GM21786 (cell line): ENCODE measurements at regions not wholly inside any gene's neighbourhood (a gene's known extent, or its start where the extent isn't known, plus 50 kb on each side); places are given as distances from the start of the nearest gene placed in this dataset.

ENCODE experiments used
- ATAC-seq: cut with Tn5 transposase; IDR thresholded peaks from one replicate; pipeline ENCODE4 v1.9.1; 2021; ENCODE audit not compliant: unreplicated experiment

DNA sequence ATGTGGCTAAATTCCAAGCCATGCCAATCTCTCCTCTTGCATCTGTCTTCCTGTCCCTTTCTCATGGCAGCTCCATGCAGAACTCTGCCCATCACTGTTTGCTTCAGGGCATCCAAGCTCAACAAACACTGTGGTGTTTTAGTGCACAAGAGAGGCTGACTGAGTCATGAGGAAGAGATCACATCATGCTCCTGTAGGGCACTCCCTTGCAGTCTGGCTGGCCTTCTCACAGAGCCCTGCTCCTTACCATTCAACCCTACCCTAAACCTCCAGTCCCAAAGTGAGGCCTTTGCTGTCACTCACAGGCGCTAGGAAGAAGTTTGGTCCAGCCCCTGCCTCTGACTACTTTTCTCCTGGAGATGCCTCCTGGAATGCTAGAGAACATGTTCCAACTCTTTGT lies 194.0 kb downstream of the LRATD1 start:
- ATAC-seq: no peak

DNA sequence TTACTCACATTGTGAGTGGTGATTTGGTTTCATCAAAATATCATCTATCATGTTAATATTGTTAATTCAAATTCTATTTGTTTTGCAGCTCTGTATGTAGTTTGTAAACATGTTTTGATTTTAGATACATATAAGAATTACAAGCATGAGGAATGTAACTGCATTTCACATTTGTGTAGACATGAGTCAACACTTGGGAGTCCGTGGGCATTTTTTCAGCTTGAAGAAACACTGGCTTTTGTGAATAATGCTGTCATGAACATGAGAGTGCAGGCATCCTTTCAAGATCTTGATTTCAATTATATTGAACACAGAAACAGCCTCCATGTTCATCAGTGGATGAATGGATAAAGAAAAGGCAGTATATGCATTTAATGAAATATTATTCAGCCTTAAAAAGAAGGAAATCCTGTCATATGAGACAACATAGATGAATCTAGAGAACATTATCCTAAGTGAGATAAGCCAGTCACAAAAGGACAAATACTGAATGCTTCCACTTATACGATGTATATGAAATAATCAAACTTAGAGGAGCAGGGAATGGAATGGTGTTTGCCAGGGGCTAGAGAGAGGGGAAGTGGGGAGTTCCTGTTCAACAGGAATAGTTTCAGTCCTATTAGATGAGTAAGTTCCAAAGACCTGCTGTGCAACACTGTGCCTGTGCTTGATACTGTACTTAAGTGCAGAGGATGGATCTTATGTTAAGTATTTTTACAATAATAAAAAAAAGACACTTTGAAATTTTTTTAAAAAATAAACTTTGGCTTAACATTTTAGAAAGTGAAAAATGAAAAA lies 194.9 kb downstream of the LRATD1 start:
- ATAC-seq: no peak

DNA sequence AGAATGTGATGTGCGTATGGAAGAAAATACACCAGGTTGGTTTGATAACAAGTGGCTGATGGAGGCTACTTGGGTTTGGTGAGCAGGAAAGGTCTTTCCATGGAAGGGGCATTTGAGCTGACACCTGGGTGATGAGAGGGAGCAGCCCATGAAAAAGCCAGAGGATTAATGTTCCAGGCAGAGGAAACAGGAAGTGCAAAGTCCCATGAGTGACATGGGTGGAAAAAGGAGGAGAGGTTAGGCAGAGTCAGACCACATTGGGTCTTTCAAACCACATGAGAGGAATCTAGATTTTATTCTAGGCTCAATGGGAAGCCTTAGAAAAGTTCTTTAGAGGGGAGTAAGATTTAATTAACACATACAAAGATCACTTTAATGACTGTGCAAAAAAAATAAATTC lies 195.7 kb downstream of the LRATD1 start:
- no peak for ATAC-seq

DNA sequence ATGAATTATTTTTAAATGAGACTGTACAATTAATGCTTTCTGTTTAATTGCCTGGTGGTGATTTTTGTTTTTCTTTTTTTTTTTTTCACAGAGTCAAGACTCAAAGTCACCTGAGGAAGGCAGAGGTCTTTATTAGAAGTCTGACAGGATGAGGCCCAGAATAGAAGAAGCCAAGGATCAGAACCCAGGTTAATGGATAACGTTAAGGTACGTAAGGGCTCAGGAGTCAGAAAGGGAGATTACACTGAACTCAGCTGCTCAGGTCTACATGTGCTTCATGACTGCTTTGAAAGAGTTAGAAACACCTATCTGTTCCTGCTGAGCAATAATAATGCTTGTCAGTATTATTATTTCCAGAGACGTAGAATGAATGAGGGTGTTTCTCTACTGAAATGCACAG lies 196.5 kb downstream of the LRATD1 start:
- ATAC-seq: no peak

DNA sequence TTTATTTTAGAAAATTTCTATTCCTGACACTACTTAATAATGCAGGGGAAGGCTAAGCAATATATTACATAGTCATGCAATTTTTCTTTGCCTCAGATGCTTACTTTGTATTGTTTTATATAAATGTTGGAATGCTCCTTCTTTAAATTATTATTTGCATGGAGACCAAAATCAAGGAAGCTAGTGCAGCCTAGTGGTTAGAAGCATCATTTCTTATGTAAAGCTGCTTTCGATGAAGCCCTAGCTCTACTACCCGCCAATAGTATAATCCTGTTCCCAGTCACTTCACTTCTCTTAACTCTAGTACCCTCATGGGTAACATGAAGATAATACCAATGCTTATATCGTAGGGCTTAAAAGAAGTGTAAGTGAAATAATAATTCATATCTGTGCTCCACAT lies 198.9 kb downstream of the LRATD1 start:
- ATAC-seq: no peak

DNA sequence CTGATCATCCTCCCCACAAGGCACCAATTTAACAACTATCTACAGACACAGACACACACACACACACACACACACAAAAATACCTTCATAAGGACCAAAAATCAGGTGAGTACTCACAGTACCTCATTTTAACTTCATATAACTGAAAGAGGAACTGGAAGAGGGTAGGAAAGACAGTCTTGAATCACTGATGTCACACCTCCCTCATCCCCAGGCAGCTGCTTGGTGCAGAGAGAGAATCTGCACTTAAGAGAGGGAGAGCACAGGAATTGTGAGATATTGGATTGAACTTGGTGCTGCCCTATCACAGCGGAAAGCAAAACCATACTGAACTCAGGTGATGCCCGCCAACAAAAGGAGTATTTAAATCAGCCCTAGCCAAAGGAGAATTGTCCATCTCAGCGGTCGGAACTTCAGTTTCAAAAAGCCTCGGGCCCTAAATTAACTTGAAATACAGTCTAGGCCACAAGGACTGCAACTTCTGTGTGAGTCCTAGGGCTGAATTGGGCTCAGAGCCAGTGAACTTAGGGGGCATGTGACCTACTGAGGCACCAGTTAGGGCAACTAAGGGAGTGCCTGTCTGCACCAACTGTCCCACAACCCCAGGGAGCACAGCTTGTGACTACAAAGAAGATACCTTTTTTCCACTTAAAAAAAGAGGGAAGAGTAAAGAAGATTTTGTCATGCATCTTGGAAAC lies 211.1 kb downstream of the LRATD1 start:
- ATAC-seq: peak; percentile 81

DNA sequence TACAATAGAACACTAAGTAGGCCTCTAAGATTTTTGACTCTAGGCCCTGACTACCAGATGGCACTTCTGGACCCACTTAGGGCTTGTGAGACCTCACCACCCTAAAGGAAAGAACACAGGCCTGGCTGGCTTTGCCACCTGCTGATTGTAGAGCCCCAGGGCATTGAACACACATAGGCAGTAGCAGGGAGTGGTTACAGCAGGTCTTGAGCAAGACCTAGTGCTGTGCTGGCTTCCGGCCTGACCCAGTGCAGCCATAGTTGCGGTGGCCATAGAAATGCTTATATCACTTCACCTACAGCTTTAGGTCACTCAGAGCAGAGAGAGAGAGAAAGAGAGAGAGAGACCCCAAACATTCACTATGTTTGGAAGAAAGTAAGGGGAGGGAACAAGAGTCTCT lies 223.2 kb downstream of the LRATD1 start:
- ATAC-seq: no peak

DNA sequence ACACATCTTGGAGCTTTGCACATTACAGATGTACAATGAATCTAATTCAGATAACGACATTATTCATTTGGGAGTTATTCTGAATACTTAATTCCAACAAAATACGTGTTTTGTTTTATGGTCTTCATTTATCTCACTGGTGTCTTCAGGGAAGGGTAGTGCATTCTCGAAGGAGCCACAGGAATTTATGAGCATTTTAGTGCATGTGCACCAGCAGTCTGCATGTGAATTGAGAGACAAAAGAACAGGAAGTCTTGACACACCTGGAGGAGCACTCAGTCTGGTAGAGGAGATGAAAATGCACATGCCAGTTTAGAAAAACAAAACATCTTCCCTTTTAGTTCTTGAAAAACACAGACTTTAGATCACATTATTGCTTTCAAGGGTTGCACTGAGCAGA lies 228.7 kb downstream of the LRATD1 start:
- ATAC-seq: peak; percentile 32

DNA sequence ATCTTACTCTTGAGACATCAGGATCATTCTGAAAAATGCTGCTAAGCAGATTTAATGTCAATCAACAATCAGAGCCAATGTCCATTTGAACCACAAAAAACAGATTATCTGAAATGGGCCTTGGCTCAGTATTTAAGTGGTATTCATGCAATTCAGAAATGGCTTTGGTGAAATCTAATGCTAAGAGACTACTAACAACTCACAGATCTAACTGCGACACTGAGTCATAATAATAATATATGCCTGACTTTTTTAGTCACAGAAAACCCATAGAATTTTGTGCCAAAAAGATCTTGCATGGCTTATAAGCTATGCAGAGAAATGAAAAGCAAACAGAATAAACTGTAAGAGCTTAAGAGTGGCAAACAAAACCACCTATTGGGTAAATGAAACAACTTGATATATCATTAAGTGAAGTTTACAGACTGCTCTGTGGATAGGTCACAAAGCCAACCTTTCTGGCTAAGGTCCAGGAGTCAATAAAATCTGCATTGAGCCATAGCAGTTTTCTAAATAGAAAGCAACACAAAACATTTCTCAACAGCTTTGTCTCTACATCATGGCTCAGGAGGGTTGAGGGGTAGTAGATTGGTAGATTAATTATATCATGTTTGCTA lies 234.3 kb downstream of the LRATD1 start:
- ATAC-seq: no peak

DNA sequence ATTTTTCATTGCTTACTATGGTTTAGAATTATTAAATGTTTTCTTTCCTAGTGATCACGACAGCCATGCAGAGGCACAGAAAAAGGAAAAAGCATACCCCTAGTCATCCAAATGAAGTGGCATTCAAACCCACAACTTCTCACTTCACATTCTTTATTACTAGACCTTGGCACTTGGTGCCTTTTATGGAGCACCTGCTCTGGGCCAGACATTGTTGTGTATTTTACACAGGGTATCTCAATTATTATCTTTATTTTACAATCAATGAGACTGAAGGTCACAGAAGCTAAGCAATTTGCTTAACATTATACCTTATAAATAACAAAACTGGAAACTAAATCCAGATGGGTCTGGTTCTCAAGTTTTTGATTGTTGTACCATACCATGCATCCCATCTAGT lies 235.3 kb downstream of the LRATD1 start:
- no peak for ATAC-seq

DNA sequence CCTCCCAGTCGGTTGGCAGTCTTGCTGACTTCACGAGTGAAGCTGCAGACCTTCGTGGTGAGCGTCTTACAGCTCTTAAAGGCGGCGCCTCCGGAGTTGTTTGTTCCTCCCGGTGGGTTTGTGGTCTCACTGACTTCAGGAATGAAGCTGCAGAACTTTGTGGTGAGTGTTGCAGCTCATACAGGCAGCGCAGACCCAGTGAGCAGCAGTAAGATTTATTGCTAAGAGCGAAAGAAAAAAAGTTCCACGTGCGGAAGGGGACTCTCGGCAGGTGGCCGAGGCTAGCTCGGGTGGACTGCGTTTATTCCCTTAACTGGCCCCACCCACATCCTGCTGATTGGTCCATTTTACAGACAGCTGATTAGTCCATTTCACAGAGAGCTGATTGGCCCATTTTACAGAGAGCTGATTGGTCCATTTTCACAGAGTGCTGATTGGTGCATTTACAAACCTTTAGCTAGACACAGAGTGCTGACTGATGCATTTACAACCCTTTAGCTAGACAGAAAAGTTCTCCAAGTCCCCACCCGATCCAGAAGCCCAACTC lies 240.3 kb downstream of the LRATD1 start:
- no peak for ATAC-seq

DNA sequence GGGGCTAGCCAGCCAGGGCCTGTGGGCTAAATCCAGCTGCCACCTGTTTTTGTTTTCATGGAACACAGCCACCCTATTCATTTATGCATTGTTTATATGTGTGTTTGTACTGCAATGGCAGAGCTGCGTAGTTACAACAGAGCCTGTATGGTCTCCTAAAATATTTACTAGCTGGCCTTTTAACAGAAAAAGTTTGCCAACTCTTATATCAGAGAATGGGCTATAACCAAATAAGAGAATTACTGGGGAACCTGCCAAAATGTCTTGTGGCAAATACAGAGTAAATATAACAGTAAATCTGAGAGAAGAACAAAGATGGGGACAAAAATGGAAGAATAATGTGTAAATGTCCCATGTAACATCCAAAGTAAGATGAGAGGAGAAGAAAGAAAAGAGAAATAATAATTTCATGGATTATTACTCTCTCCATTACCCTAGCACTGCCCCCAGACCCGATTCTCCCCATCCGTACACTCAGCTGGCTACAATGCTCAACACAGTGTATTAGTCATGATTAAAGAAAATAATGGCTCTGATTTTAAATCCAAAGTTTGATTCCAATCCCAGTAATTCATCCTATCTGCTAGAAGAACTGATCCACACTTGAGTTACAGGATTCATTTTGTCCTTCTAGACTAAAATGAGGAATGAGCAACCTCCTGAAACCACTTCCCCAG lies 249.3 kb downstream of the LRATD1 start:
- ATAC-seq: no peak

DNA sequence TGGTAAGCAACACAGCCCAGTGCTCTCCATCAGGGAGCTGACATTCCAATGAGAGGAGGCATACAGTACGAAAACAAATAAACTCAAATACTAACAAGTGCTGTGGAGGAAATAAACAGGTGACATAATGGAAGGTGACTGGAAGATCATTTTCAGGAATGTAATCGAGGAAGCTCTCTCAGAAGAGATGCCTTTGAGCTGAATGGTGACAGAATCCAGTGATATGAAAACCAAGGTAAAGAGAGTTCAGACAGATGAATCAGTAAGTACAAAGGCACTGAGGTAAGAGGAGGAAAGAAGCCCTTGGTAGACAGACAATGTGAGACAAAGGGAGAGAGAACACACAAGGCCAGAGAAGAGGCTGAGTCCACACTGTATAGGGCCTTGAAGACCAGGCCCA lies 252.1 kb downstream of the LRATD1 start:
- ATAC-seq: no peak

DNA sequence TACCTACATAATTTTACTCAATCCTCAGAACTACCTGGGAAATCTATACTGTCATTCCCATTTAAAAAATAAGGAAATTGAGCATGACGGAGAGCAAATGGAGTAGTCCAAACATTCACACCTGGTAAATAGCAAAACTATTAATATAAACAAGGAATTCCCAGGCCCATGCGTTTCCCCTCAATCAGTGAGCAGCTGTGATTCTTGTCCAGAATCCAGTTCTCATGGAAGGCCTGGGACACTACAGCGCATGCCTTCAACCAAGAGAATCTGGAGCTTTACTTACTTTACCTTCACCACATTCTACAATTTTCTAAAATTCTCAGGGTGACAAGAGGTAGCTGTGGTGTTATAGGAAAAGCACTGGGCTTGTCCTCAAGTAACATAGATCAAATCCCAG lies 259.0 kb downstream of the LRATD1 start:
- no peak for ATAC-seq

DNA sequence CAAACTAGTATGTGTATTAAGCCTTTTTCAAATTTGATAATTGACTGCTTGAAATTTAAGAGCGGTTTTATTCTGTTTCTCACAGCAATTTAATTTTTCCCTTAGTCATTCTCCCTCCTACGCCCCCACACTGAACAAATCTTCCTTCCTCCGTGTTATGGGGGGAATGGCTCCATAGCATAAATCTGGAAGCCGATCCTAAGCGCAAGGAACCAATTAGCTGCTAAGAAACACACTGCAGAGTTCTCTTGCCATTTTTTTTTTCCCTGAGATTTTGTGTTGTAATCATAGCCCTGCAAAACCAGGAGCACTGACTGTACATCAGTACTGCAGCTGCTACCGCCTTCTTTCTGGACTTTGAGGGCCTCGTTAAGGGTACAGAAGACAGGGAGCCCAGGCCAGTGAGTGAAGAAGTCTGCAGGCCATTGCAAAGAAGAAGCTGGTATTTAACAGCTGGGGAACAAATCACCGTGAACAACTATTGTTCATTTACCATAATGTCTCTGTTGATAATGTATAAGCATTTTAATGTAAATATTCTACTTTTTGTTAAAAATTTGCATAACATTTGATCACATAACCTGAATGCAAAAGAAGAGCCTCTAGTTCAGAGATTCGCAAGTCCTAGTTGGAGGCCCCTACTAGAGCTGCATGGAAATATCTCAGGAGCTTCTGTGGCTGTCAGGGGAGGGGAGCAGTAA lies 264.0 kb downstream of the LRATD1 start:
- ATAC-seq: no peak

DNA sequence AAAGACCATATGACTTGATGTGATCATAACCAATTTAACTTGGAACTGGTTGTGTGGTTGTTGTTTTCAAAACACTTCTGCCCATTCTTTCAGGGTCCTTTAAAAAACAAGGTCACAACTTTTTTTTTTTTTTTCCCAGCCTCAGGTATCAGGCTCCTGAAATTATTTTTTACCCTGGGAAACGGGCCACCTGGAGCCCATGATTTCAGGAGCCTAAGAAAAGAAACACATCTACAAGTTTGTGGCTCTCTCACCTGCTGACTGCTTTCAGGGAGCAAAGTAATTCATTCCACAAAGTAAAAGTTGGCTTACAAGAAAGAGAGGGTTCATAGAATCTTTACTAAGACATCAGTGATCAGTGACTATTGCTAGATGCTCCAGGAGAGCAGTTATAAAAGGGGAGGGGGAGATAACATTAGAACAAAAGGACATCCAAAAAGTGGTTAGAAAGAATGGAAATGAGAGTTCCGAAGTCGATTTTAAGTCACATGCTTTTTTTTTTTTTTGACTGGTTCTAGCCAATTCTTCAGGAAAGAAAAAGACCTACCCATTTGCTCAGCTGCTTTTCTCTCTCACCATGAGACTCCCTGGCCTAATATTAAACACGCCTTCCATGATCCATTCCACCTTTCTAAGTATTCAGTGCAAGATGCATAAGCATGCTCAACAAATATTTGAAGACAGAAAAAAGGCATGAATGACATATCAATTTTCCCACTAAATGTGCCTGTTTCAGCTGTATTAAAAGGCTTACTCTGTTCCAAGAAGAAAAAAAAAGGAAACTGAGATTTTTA lies 267.3 kb downstream of the LRATD1 start:
- no peak for ATAC-seq

DNA sequence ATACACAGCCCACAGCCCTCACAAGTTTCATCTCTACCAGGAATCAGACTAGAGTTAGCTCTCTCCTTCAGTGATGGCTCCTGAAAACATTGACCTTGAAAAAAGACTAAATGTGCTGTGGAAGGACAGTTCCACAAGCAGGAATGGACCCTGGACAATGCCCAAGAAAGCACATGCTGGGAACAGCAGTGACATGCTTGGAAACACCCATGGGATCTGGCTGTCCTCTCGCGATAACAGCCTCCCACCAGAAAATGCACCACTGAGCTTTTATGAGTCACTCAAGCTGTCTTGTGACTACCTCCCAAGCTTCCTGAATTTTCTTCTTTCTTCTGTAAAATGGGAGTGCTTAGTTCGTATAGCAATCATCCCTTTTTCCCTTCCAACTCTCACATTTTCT lies 269.2 kb downstream of the LRATD1 start:
- ATAC-seq: no peak

DNA sequence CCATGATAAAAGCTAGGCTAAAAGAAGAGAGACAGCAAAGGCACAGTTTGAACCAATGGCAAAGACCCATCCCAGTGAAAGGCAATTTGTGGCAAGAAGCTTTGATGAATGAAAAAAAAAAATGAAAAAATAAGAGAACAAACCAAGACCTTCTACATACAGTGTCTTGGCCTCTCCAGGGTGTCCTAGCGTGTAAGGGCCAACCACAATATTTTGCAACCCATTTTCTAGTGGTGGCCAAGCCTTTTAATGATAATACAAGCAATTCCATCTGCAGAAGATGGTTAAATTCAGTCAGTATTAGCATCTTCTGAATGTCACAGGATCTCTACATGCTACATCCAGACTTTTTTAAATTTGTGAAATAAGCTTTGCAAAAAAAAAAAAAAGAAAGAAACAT lies 270.4 kb downstream of the LRATD1 start:
- no peak for ATAC-seq

DNA sequence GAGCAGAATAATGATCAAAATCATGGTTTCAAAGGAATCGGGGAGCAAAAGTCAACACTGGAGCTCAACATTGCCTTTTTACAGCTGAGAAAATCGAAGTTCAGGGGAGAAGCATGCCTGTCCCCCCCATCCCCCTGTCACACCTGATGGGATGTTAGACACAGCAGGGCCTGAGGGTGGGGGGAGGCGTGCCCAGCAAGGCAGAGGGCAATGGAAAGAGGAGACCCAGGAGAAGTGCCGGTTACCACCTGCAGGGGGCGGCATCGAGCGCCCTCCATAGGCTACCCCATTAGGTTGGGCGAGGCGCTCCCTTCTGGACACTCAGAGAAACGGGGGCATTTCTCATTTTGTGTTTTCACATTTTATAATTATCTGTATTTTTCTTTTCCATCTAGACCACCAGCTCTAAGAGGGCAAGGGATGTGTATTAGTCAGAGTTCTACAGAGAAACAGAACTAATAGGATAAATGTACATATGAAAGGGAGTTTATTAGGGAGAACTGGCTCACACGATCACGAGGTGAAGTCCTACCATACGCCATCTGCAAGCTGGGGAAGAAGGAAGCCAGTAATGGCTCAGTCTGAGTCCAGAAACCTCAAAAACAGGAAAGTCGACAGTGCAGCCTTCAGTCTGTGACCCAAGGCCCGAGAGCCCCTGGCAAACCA lies 271.3 kb downstream of the LRATD1 start:
- peak; percentile 99 for ATAC-seq
